NCI-H1436 treated with DMSO at 0.1 percent for 48 hours (cell line): ENCODE measurements at regions not wholly inside any gene's neighbourhood (a gene's known extent, or its start where the extent isn't known, plus 50 kb on each side); places are given as distances from the start of the nearest gene placed in this dataset.
"Not testable (repeated sequence)": the region's sequence is repeated elsewhere in the genome, so short reads cannot be mapped to it uniquely, and the experiment has no call there.

Experiments
- DNase-seq: peaks from one replicate; lab custom pipeline; 2025; lab: John Stamatoyannopoulos, UW

DNA sequence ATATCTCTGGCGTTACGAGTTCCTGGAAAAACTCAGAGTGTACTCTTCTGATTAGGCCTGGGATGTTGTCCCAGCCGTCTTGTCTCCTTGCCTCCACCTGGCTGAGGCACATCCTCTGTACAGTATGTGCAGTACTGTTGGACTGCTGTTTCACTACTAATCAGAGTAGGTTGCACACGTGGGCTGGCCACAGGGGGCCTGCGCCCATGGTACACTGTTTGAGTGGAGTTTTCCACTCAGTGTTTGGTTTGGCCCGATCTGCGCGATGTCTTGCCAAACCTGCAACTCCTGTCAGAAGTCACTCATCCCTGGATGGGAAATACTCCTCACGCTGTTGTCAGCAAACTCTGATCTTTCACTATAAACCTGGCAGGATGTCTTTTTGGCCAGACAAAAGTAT is 189.6 kb upstream of the CSNK1A1L start:
- no peak for DNase-seq

- DNase-seq, result no peak
Measured at GRCh38 chr13:37294472-37294871, 189.0 kb upstream of the CSNK1A1L start.

- no peak for DNase-seq
Measured at GRCh38 chr13:37293295-37293694, 187.8 kb upstream of the CSNK1A1L start.

- no peak for DNase-seq
Measured at GRCh38 chr13:37290716-37291505, 185.4 kb upstream of the CSNK1A1L start.

DNA sequence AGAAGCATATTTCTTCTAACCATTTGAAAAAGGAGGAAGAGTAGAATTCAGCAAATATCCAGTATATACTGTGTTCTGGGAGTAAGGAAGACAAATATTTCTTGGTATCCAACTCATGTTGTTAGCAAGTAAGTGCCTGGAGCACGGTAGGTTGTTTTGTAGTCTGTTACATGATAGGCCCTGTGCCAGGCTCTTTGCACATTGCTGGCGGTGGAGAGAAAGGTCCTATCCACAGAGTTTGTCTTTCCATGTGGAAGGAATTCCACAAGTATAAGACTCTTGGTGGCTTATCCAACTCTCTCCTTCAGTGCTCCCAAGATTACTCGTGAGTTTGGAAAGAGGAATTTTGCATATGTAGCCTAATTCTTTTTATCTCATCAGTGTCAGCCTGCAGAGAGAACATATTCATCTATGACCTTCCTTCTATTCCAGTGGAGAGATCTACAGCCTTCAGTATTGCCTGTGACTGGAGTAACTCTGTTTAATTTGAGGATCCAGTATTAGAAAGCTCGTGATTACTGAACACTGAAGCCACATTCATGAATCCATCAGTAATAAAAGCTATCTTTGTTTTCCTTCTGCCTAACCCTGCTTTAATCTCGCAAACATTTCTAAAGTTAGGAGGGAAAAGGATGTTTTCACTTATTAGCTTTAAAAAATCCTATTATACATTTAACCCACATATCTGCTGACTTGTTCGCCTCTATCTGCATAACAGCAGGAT is 183.9 kb upstream of the CSNK1A1L start:
- no peak for DNase-seq

DNA sequence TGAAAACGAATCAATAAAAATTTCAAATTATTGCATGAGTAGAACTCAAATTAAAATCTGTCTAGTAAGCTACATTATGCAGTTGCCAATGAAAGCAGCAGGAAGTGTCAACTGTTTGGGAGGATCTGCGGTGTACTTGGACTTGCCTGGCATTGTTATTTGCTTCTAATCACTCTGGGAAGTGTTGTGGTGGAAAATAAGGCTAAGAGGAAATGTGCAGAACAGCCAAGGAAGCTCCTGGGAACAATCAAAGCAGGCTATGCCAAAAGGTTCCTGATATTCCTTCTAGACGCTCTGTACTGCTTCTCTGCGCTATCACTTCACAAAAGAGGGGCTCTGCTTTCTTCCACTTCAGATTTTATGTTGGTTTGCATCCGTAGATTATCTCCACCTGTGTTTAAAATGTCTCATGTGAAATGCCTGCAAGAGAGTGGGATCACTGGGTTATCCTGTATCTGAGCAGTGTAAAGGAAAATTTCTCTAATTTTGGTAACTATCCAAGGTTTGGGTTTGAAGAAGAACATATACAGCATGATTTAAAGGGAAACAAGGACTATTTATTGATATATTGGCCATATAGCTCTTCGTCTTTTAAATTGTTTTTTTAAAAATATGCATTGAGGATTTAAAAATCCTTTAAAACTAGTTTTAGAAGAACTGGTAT is 182.7 kb upstream of the CSNK1A1L start:
- DNase-seq, result no peak

DNA sequence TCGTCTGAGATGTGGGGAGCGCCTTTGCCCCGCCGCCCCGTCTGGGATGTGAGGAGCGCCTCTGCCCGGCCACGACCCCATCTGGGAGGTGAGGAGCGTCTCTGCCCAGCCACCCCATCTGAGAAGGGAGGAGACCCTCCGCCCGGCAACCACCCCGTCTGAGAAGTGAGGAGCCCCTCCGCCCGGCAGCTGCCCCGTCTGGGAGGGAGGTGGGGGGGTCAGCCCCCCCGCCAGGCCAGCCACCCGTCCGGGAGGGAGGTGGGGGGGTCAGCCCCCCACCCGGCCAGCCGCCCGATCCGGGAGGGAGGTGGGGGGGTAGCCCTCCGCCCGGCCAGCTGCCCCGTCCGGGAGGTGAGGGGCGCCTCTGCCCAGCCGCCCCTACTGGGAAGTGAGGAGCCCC is 174.8 kb upstream of the CSNK1A1L start:
- DNase-seq, result not testable (repeated sequence)

GRCh38 chr13:37277435-37278144 is 172.1 kb upstream of the CSNK1A1L start:
- DNase-seq, result no peak

DNA sequence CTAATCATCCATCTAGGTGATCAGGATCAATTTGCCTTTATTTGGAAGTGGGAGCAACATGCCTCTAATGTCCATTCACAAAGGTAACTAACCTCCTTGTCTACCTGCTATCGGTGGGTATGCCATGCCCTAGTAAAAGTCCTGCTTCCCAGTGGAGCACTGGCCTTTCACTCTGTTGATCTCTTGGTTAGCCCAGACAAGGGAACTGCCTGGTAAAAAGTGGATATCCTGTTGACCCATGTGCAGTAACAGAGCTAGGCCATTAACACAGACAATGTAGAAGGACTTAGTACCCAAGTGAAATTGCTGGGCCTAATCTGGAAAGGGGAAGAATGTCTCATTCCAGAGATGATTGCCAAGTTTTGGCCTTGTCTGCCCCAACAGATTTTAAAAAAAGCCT is 171.5 kb upstream of the CSNK1A1L start:
- DNase-seq, result no peak

- no peak for DNase-seq
Measured at GRCh38 chr13:37274569-37275497, 169.4 kb upstream of the CSNK1A1L start.

- no peak for DNase-seq
Measured at GRCh38 chr13:37273836-37274235, 168.4 kb upstream of the CSNK1A1L start.

- DNase-seq, result no peak
Measured at GRCh38 chr13:37270226-37271001, 164.9 kb upstream of the CSNK1A1L start.

- DNase-seq, result no peak
Measured at GRCh38 chr13:37263871-37264270, 158.4 kb upstream of the CSNK1A1L start.

GRCh38 chr13:37257706-37258105 is 152.2 kb upstream of the CSNK1A1L start:
- no peak for DNase-seq

DNA sequence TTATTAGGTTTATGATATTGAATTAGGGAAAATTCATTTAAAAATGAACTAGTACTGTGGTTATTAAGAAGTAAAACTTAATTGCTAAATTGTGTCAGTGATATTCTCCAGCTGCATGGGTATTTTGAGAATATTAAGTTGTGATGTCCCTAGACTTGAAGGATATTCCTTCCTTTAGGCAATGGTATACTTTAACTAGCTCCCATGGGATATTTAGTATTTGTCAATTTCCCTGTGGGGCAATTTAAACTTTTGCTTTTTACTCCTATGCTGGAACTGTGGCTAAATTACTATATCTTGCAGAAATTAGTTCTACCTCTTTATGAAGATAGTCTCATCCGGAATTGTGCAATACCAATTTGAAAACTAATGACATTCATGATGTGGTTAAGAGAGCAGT is 151.6 kb upstream of the CSNK1A1L start:
- no peak for DNase-seq

GRCh38 chr13:37241786-37242185 is 136.3 kb upstream of the CSNK1A1L start:
- no peak for DNase-seq

DNA sequence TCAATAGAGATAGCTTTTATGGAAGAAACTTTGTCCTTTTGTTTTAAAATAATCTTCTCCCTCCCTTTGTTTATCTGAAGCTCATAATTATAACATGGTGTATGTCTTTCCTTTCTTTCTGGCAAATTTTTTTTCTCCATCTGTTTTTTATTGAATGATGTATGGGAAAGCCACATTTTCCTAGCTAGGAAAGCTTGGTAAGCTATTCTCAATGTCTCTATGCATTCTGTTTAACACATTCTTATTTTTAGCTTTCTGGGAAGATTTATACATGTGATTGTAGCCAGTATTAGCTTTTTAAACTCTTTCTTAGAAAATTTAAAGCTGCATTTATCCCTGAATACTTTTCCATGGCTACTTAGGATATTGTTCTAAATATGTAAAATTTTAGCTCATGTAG is 124.9 kb upstream of the CSNK1A1L start:
- no peak for DNase-seq

DNA sequence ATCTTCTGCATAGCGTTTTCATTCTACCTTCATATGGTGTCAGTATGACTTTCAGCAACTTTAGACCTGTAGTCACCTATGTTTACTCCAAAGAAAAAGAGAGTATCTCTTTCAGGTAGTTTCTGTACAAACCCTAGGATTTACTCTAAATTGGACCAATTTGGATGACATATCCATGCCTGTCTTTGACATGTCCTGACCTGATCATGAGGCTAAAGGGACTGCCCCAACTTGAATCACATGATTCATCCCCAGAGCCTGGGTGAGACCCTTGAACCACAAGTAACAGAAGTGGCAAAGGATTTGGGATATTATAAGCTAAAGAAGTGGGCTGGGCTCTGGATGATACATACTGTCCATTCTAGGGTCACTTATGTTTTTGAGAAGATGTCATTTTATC is 124.5 kb upstream of the CSNK1A1L start:
- no peak for DNase-seq

DNA sequence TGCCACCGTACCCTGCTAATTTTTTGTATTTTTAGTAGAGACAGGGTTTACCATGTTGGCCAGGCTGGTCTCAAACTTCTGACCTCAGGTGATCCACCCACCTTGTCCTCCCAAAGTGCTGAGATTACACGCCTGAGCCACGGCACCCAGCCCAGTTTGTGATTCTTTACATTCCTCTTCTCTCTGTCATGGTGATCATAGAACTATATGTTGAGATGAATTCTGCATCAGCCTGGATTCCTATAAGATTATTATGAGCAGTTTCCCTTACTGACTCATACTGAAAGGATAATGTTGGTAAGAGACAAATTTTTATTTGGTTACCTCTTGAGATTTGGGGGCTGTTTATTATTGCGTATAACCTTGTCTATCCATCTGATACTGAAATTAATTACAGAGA is 121.5 kb upstream of the CSNK1A1L start:
- DNase-seq, result no peak

GRCh38 chr13:37225414-37226070 is 120.1 kb upstream of the CSNK1A1L start:
- no peak for DNase-seq
